PC-9 (cell line): ENCODE measurements at regions not wholly inside any gene's neighbourhood (a gene's known extent, or its start where the extent isn't known, plus 50 kb on each side); places are given as distances from the start of the nearest gene placed in this dataset.

Experiments
- CTCF ChIP-seq: fragments of 200-600 bp; sonication (generic); conservative IDR thresholded peaks from 2 replicates; pipeline ENCODE4 v1.6.1; 2017; ENCODE audit warnings: mixed run types, antibody characterized with exemption, mild to moderate bottlenecking, moderate library complexity
- EZH2 ChIP-seq: fragments of 200-600 bp; sonication (generic); IDR thresholded peaks from 2 replicates; pipeline ENCODE4 v1.8.0; 2017; ENCODE audit warnings: antibody characterized with exemption, low read depth

DNA sequence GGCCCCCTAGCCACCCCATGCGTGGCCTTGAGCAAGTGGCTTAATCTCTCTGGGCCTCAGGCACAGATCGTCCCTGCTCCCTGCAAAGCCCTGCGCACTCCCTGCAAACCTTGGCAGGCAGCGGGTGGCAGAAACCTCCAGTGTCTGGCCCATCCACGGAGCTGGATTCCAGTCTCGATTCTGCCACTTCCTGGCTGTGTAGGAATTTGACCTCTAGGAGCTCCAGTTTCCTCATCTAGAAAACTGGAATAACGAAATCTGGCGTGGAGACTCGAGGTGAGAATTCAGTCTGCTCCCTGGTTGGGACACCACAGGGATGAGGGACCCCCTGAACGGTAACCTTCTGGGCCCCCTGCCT is 186.9 kb downstream of the MN1 start:
- no peak for TF ChIP-seq CTCF
- TF ChIP-seq EZH2: no peak
